ENCODE measurements at regions not wholly inside any gene's neighbourhood (a gene's known extent, or its start where the extent isn't known, plus 50 kb on each side); places are given as distances from the start of the nearest gene placed in this dataset.

- no peak for DNase-seq
- CTCF ChIA-PET, result interaction anchor here (0.9 kb wide), 1 partner anchor 11 kb away, joined by 3 read pairs; no protein-coding TSS in a partner anchor
- Mint-ChIP-seq H3K27me3 (no peaks in the 10 kb centered on the region), H3K4me3 (no peak overlapping the region), H3K36me3 (ENCODE audit: low read depth) (no peaks in the 10 kb centered on the region), H3K27ac (no peak overlapping the region), H3K9me3 (no peaks in the 10 kb centered on the region), H3K4me1 (no peaks in the 10 kb centered on the region)
- POLR2A ChIA-PET, result no interaction called here
These were observed 69.8 kb upstream of the PHACTR2 start for GRCh38 chr6:143607974-143608373.

- ChIA-PET CTCF (interaction anchor here (1.4 kb wide), 1 partner anchor 9 kb away, joined by 4 read pairs; no protein-coding TSS in a partner anchor), POLR2A (no interaction called here)
- Mint-ChIP-seq H3K4me1 (no peaks in the 10 kb centered on the region), H3K4me3 (no peak overlapping the region), H3K36me3 (ENCODE audit: low read depth) (no peaks in the 10 kb centered on the region), H3K9me3 (no peaks in the 10 kb centered on the region), H3K27ac (no peak overlapping the region), H3K27me3 (no peaks in the 10 kb centered on the region)
- DNase-seq, result no peak
These were observed 70.6 kb upstream of the PHACTR2 start for GRCh38 chr6:143607168-143607567.

GRCh38 chr6:143605906-143606521, 71.8 kb upstream of the PHACTR2 start:
- Mint-ChIP-seq H3K36me3 (ENCODE audit: low read depth) (no peaks in the 10 kb centered on the region), H3K4me1 (no peaks in the 10 kb centered on the region), H3K27me3 (no peaks in the 10 kb centered on the region), H3K27ac (no peak overlapping the region), H3K4me3 (no peak overlapping the region), H3K9me3 (no peaks in the 10 kb centered on the region)
- DNase-seq, result no peak
- ChIA-PET POLR2A (no interaction called here), CTCF (interaction anchor here (1.4 kb wide), 1 partner anchor 10 kb away, joined by 4 read pairs; no protein-coding TSS in a partner anchor)

- ChIA-PET POLR2A (no interaction called here), CTCF (interaction anchor here (1.5 kb wide), 1 partner anchor 26 kb away, joined by 4 read pairs; no protein-coding TSS in a partner anchor)
- Mint-ChIP-seq H3K4me1 (peaks cover 6% of the 10 kb centered on the region), H3K4me3 (no peak overlapping the region), H3K27ac (no peak overlapping the region), H3K9me3 (no peaks in the 10 kb centered on the region), H3K36me3 (ENCODE audit: low read depth) (peaks cover 4% of the 10 kb centered on the region), H3K27me3 (no peaks in the 10 kb centered on the region)
- DNase-seq, result no peak
These were observed 74.3 kb upstream of the PHACTR2 start for GRCh38 chr6:143603455-143603854.

- Mint-ChIP-seq H3K27me3 (no peaks in the 10 kb centered on the region), H3K27ac (no peak overlapping the region), H3K36me3 (ENCODE audit: low read depth) (peaks cover 10% of the 10 kb centered on the region), H3K4me3 (no peak overlapping the region), H3K9me3 (no peaks in the 10 kb centered on the region), H3K4me1 (peaks cover 16% of the 10 kb centered on the region)
- no peak for DNase-seq
- POLR2A ChIA-PET, result no interaction called here
- CTCF ChIA-PET, result no interaction called here
These were observed 76.3 kb upstream of the PHACTR2 start for GRCh38 chr6:143601504-143601903.

- POLR2A ChIA-PET, result no interaction called here
- CTCF ChIA-PET, result no interaction called here
- Mint-ChIP-seq H3K4me1 (peaks cover 16% of the 10 kb centered on the region), H3K27me3 (no peaks in the 10 kb centered on the region), H3K4me3 (no peak overlapping the region), H3K36me3 (ENCODE audit: low read depth) (peaks cover 10% of the 10 kb centered on the region), H3K27ac (no peak overlapping the region), H3K9me3 (no peaks in the 10 kb centered on the region)
- no peak for DNase-seq
These were observed 76.9 kb upstream of the PHACTR2 start for GRCh38 chr6:143600821-143601220.

- no peak overlapping the region for H3K4me3 Mint-ChIP-seq
- peaks cover 16% of the 10 kb centered on the region for H3K4me1 Mint-ChIP-seq
- ChIA-PET CTCF (no interaction called here), POLR2A (interaction anchor here (0.6 kb wide), 1 partner anchor 11 kb away, joined by 3 read pairs; no protein-coding TSS in a partner anchor)
- H3K27ac Mint-ChIP-seq, result peak overlapping the region; percentile 76
- H3K27me3 Mint-ChIP-seq, result no peaks in the 10 kb centered on the region
- peak; percentile 30 for DNase-seq
- H3K9me3 Mint-ChIP-seq, result no peaks in the 10 kb centered on the region
- peaks cover 10% of the 10 kb centered on the region for H3K36me3 Mint-ChIP-seq (ENCODE audit: low read depth)
These were observed 79.2 kb upstream of the PHACTR2 start for GRCh38 chr6:143598466-143599080.

- CTCF ChIA-PET, result no interaction called here
- POLR2A ChIA-PET, result no interaction called here
These were observed 80.9 kb upstream of the PHACTR2 start for GRCh38 chr6:143596866-143597265.

GRCh38 chr6:143595251-143596036, 82.3 kb upstream of the PHACTR2 start:
- no peak for DNase-seq
- H3K4me3 Mint-ChIP-seq, result no peak overlapping the region
- CTCF ChIA-PET, result interaction anchor here (1.0 to 1.6 kb wide), 2 partner anchors 12 to 19 kb away, joined by 3 to 8 read pairs; no protein-coding TSS in a partner anchor
- POLR2A ChIA-PET, result no interaction called here
- no peak overlapping the region for H3K27ac Mint-ChIP-seq
- H3K36me3 Mint-ChIP-seq (ENCODE audit: low read depth), result peaks cover 10% of the 10 kb centered on the region
- H3K4me1 Mint-ChIP-seq, result peaks cover 16% of the 10 kb centered on the region
- no peaks in the 10 kb centered on the region for H3K27me3 Mint-ChIP-seq
- no peaks in the 10 kb centered on the region for H3K9me3 Mint-ChIP-seq

More at GRCh38 chr6:143596866-143597265, 80.9 kb upstream of the PHACTR2 start:
- H3K27ac Mint-ChIP-seq, result no peak overlapping the region
- H3K4me3 Mint-ChIP-seq, result no peak overlapping the region
- H3K36me3 Mint-ChIP-seq (ENCODE audit: low read depth), result peaks cover 10% of the 10 kb centered on the region
- peaks cover 16% of the 10 kb centered on the region for H3K4me1 Mint-ChIP-seq
- no peaks in the 10 kb centered on the region for H3K27me3 Mint-ChIP-seq
- no peak for DNase-seq
- no peaks in the 10 kb centered on the region for H3K9me3 Mint-ChIP-seq

- H3K27ac Mint-ChIP-seq, result no peak overlapping the region
- H3K36me3 Mint-ChIP-seq (ENCODE audit: low read depth), result peaks cover 10% of the 10 kb centered on the region
- H3K4me1 Mint-ChIP-seq, result peaks cover 16% of the 10 kb centered on the region
- no peaks in the 10 kb centered on the region for H3K9me3 Mint-ChIP-seq
- POLR2A ChIA-PET, result no interaction called here
- CTCF ChIA-PET, result interaction anchor here (1.0 to 1.6 kb wide), 2 partner anchors 11 to 18 kb away, joined by 3 to 8 read pairs; no protein-coding TSS in a partner anchor
- no peak overlapping the region for H3K4me3 Mint-ChIP-seq
- no peaks in the 10 kb centered on the region for H3K27me3 Mint-ChIP-seq
- no peak for DNase-seq
These were observed 83.1 kb upstream of the PHACTR2 start for GRCh38 chr6:143594647-143595046.

GRCh38 chr6:143592335-143592734, 80.8 kb upstream of the FUCA2 start:
- no peaks in the 10 kb centered on the region for H3K4me1 Mint-ChIP-seq
- no peaks in the 10 kb centered on the region for H3K27me3 Mint-ChIP-seq
- ChIA-PET POLR2A (no interaction called here), CTCF (interaction anchor here (1.1 to 1.6 kb wide), 2 partner anchors 14 to 17 kb away, joined by 4 read pairs; no protein-coding TSS in a partner anchor)
- no peaks in the 10 kb centered on the region for H3K36me3 Mint-ChIP-seq (ENCODE audit: low read depth)
- no peaks in the 10 kb centered on the region for H3K9me3 Mint-ChIP-seq
- DNase-seq, result no peak
- H3K27ac Mint-ChIP-seq, result no peak overlapping the region
- H3K4me3 Mint-ChIP-seq, result no peak overlapping the region

GRCh38 chr6:143591441-143591840, 79.9 kb upstream of the FUCA2 start:
- CTCF ChIA-PET, result interaction anchor here (0.6 to 1.1 kb wide), 2 partner anchors 13 to 639 kb away, joined by 4 read pairs; no protein-coding TSS in a partner anchor
- Mint-ChIP-seq H3K27ac (no peak overlapping the region), H3K9me3 (no peaks in the 10 kb centered on the region), H3K4me1 (no peaks in the 10 kb centered on the region), H3K36me3 (ENCODE audit: low read depth) (no peaks in the 10 kb centered on the region), H3K27me3 (no peaks in the 10 kb centered on the region), H3K4me3 (no peak overlapping the region)
- DNase-seq, result no peak
- POLR2A ChIA-PET, result no interaction called here

GRCh38 chr6:143589162-143589561, 77.6 kb upstream of the FUCA2 start:
- ChIA-PET CTCF (no interaction called here), POLR2A (no interaction called here)
- Mint-ChIP-seq H3K4me3 (no peak overlapping the region), H3K36me3 (ENCODE audit: low read depth) (no peaks in the 10 kb centered on the region), H3K4me1 (no peaks in the 10 kb centered on the region), H3K27me3 (no peaks in the 10 kb centered on the region), H3K9me3 (no peaks in the 10 kb centered on the region), H3K27ac (no peak overlapping the region)
- no peak for DNase-seq

Measured in activated CD4-positive, alpha-beta T cell treated with anti-CD3 and anti-CD28 coated beads, Interleukin-2, amount 10 ng/mL, durations not matched to agents 7 days and 5 days (primary cell).